GM18511 (cell line): ENCODE measurements at regions not wholly inside any gene's neighbourhood (a gene's known extent, or its start where the extent isn't known, plus 50 kb on each side); places are given as distances from the start of the nearest gene placed in this dataset.
"Not testable (repeated sequence)": the region's sequence is repeated elsewhere in the genome, so short reads cannot be mapped to it uniquely, and the experiment has no call there.

Source experiments
- ATAC-seq: cut with Tn5 transposase; IDR thresholded peaks from one replicate; pipeline ENCODE4 v1.9.1; 2021; ENCODE audit warnings: mild to moderate bottlenecking, moderate library complexity; ENCODE audit not compliant: unreplicated experiment

GRCh38 chr6:115573861-115574260 is 486.8 kb downstream of the FRK start:
- no peak for ATAC-seq

GRCh38 chr6:115570331-115570730 is 490.4 kb downstream of the FRK start:
- ATAC-seq: no peak

GRCh38 chr6:115554060-115554459 is 506.6 kb downstream of the FRK start:
- ATAC-seq: no peak

- ATAC-seq: no peak
Observed at GRCh38 chr6:115551527-115551926, 509.2 kb downstream of the FRK start.

- no peak for ATAC-seq
Observed at GRCh38 chr6:115545672-115545986, 515.1 kb downstream of the FRK start.

GRCh38 chr6:115544765-115545671 is 515.7 kb downstream of the FRK start:
- ATAC-seq: no peak

- no peak for ATAC-seq
Observed at GRCh38 chr6:115540077-115540869, 520.4 kb downstream of the FRK start.

- no peak for ATAC-seq
Observed at GRCh38 chr6:115539531-115539930, 521.2 kb downstream of the FRK start.

- no peak for ATAC-seq
Observed at GRCh38 chr6:115524821-115525220, 535.9 kb downstream of the FRK start.

GRCh38 chr6:115521747-115522146 is 538.9 kb downstream of the FRK start:
- not testable (repeated sequence) for ATAC-seq

- ATAC-seq: no peak
Observed at GRCh38 chr6:115514656-115515055, 546.0 kb downstream of the FRK start.

GRCh38 chr6:115512923-115513322 is 547.8 kb downstream of the FRK start:
- ATAC-seq: no peak

GRCh38 chr6:115511771-115512170 is 548.9 kb downstream of the FRK start:
- ATAC-seq: no peak

- not testable (repeated sequence) for ATAC-seq
Observed at GRCh38 chr6:115502432-115502831, 558.3 kb downstream of the FRK start.

GRCh38 chr6:115495184-115495583 is 565.5 kb downstream of the FRK start:
- no peak for ATAC-seq

GRCh38 chr6:115487331-115487730 is 573.4 kb downstream of the FRK start:
- ATAC-seq: no peak

- no peak for ATAC-seq
Observed at GRCh38 chr6:115485400-115485799, 575.3 kb downstream of the FRK start.

- ATAC-seq: not testable (repeated sequence)
Observed at GRCh38 chr6:115480543-115480942, 580.1 kb downstream of the FRK start.

GRCh38 chr6:115474443-115475041 is 586.1 kb downstream of the FRK start:
- ATAC-seq: no peak

- no peak for ATAC-seq
Observed at GRCh38 chr6:115468272-115469005, 592.3 kb downstream of the FRK start.

- ATAC-seq: no peak
Observed at GRCh38 chr6:115467726-115468125, 593.0 kb downstream of the FRK start.
